NOMO-1 treated with DMSO at 0.1 percent for 48 hours (cell line): ENCODE measurements at regions not wholly inside any gene's neighbourhood (a gene's known extent, or its start where the extent isn't known, plus 50 kb on each side); places are given as distances from the start of the nearest gene placed in this dataset.
"Not testable (repeated sequence)": the region's sequence is repeated elsewhere in the genome, so short reads cannot be mapped to it uniquely, and the experiment has no call there.

Experiments
- DNase-seq: peaks from one replicate; lab custom pipeline; 2025; ENCODE audit not compliant: unreplicated experiment; lab: John Stamatoyannopoulos, UW

- DNase-seq: not testable (repeated sequence)
These were observed 202.9 kb downstream of the SPANXN4 start for GRCh38 chrX:143228600-143228999.

- DNase-seq: no peak
These were observed 181.2 kb downstream of the SPANXN4 start for GRCh38 chrX:143206966-143207365.

GRCh38 chrX:143171703-143172102, 146.0 kb downstream of the SPANXN4 start:
- DNase-seq: no peak

- no peak for DNase-seq
These were observed 140.1 kb downstream of the SPANXN4 start for GRCh38 chrX:143165778-143166177.

GRCh38 chrX:143139681-143140080, 114.0 kb downstream of the SPANXN4 start:
- DNase-seq: no peak

- no peak for DNase-seq
These were observed 95.7 kb downstream of the SPANXN4 start for GRCh38 chrX:143121477-143121876.

GRCh38 chrX:143115466-143115865, 89.7 kb downstream of the SPANXN4 start:
- no peak for DNase-seq

- DNase-seq: no peak
These were observed 70.1 kb downstream of the SPANXN4 start for GRCh38 chrX:143095816-143096215.

- DNase-seq: no peak
These were observed 69.6 kb downstream of the SPANXN4 start for GRCh38 chrX:143095321-143095720.

GRCh38 chrX:143094417-143095023, 68.8 kb downstream of the SPANXN4 start:
- no peak for DNase-seq
